A673 (cell line): ENCODE measurements at regions not wholly inside any gene's neighbourhood (a gene's known extent, or its start where the extent isn't known, plus 50 kb on each side); places are given as distances from the start of the nearest gene placed in this dataset.

ENCODE experiments used
- EZH2 ChIP-seq: fragments of 200-600 bp; sonication (generic); IDR thresholded peaks from 2 replicates; pipeline ENCODE4 v1.6.1; 2017; ENCODE audit warnings: borderline replicate concordance, low read depth, mild to moderate bottlenecking, mixed read lengths, antibody characterized with exemption, low read length; ENCODE audit not compliant: poor library complexity, severe bottlenecking
- TF ChIP-seq, protein P1 (sequence below): fragments of 300-800, 200-600 bp; sonication (generic); conservative IDR thresholded peaks from 2 replicates; pipeline ENCODE4 v1.5.1; 2017; ENCODE audit warnings: low read depth, mild to moderate bottlenecking, antibody characterized with exemption, low read length, moderate library complexity, mixed read lengths

- TF ChIP-seq, protein P1, sequence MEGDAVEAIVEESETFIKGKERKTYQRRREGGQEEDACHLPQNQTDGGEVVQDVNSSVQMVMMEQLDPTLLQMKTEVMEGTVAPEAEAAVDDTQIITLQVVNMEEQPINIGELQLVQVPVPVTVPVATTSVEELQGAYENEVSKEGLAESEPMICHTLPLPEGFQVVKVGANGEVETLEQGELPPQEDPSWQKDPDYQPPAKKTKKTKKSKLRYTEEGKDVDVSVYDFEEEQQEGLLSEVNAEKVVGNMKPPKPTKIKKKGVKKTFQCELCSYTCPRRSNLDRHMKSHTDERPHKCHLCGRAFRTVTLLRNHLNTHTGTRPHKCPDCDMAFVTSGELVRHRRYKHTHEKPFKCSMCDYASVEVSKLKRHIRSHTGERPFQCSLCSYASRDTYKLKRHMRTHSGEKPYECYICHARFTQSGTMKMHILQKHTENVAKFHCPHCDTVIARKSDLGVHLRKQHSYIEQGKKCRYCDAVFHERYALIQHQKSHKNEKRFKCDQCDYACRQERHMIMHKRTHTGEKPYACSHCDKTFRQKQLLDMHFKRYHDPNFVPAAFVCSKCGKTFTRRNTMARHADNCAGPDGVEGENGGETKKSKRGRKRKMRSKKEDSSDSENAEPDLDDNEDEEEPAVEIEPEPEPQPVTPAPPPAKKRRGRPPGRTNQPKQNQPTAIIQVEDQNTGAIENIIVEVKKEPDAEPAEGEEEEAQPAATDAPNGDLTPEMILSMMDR = no peak
- TF ChIP-seq EZH2 = no peak
Observed at GRCh38 chr18:56483386-56483785, 155.0 kb downstream of the TXNL1 start.
